ENCODE measurements at regions not wholly inside any gene's neighbourhood (a gene's known extent, or its start where the extent isn't known, plus 50 kb on each side); places are given as distances from the start of the nearest gene placed in this dataset.

- TF ChIP-seq CTCF (IDR thresholded peaks at IDR 0.05 in 4 of 5, conservative IDR thresholded peaks at IDR 0.05 in 1 of 5) (no peak), POLR2A (IDR thresholded peaks at IDR 0.05) (no peak)
Observed at GRCh38 chr3:166340604-166341266, 503.5 kb upstream of the BCHE start.

Data from gastrocnemius medialis (tissue), 4 donors.